ENCODE measurements at regions not wholly inside any gene's neighbourhood (a gene's known extent, or its start where the extent isn't known, plus 50 kb on each side); places are given as distances from the start of the nearest gene placed in this dataset.

GRCh38 chr14:101495827-101496775, 65.2 kb upstream of the DIO3 start:
- TF ChIP-seq CTCF (IDR thresholded peaks at IDR 0.05) (no peak), POLR2A (IDR thresholded peaks at IDR 0.05) (no peak)
- peak in 2 of 3 donors; percentile 39 to 45 for DNase-seq
- H3K27me3 ChIP-seq: no peaks in the 10 kb centered on the region

GRCh38 chr14:101496776-101497683, 64.3 kb upstream of the DIO3 start:
- DNase-seq: peak in 2 of 3 donors; percentile 29 to 31

More at GRCh38 chr14:101495827-101496775, 65.2 kb upstream of the DIO3 start:
- Histone ChIP-seq H3K4me1 (no peaks in the 10 kb centered on the region), H3K4me3 (no peak overlapping the region), H3K27ac (no peak overlapping the region), H3K9me3 (no peaks in the 10 kb centered on the region), H3K36me3 (no peaks in the 10 kb centered on the region)

GRCh38 chr14:101497684-101498525, 63.4 kb upstream of the DIO3 start:
- H3K27me3 ChIP-seq: no peaks in the 10 kb centered on the region
- no peaks in the 10 kb centered on the region for H3K9me3 ChIP-seq
- H3K36me3 ChIP-seq: no peaks in the 10 kb centered on the region
- peak in 2 of 3 donors; percentile 19 to 35 for DNase-seq
- H3K4me1 ChIP-seq: no peaks in the 10 kb centered on the region
- no peak overlapping the region for H3K27ac ChIP-seq
- H3K4me3 ChIP-seq: no peak overlapping the region
- TF ChIP-seq CTCF (IDR thresholded peaks at IDR 0.05) (no peak), POLR2A (IDR thresholded peaks at IDR 0.05) (no peak)

More at GRCh38 chr14:101496776-101497683, 64.3 kb upstream of the DIO3 start:
- H3K9me3 ChIP-seq: no peaks in the 10 kb centered on the region
- no peak overlapping the region for H3K27ac ChIP-seq
- no peaks in the 10 kb centered on the region for H3K27me3 ChIP-seq
- H3K4me3 ChIP-seq: no peak overlapping the region
- TF ChIP-seq CTCF (IDR thresholded peaks at IDR 0.05): no peak
- no peak for TF ChIP-seq POLR2A (IDR thresholded peaks at IDR 0.05)
- no peaks in the 10 kb centered on the region for H3K4me1 ChIP-seq
- no peaks in the 10 kb centered on the region for H3K36me3 ChIP-seq

GRCh38 chr14:101498526-101498860, 62.8 kb upstream of the DIO3 start:
- Histone ChIP-seq H3K27me3 (no peaks in the 10 kb centered on the region), H3K9me3 (no peaks in the 10 kb centered on the region), H3K27ac (no peak overlapping the region), H3K36me3 (no peaks in the 10 kb centered on the region), H3K4me3 (no peak overlapping the region), H3K4me1 (no peaks in the 10 kb centered on the region)
- peak in 1 of 3 donors; percentile 29 for DNase-seq
- no peak for TF ChIP-seq POLR2A (IDR thresholded peaks at IDR 0.05)
- no peak for TF ChIP-seq CTCF (IDR thresholded peaks at IDR 0.05)

- Histone ChIP-seq H3K4me1 (no peaks in the 10 kb centered on the region), H3K27ac (no peak overlapping the region), H3K9me3 (no peaks in the 10 kb centered on the region), H3K4me3 (no peak overlapping the region), H3K36me3 (no peaks in the 10 kb centered on the region), H3K27me3 (no peaks in the 10 kb centered on the region)
- DNase-seq: peak in 2 of 3 donors; percentile 11 to 40
- TF ChIP-seq POLR2A (IDR thresholded peaks at IDR 0.05) (no peak), CTCF (IDR thresholded peaks at IDR 0.05) (no peak)
Measured at GRCh38 chr14:101499080-101499479, 62.2 kb upstream of the DIO3 start.
